GM10266 (cell line): ENCODE measurements at regions not wholly inside any gene's neighbourhood (a gene's known extent, or its start where the extent isn't known, plus 50 kb on each side); places are given as distances from the start of the nearest gene placed in this dataset.

Source experiments
- DNase-seq: peaks from one replicate; pipeline ENCODE4 v3.0.0; 2012; ENCODE audit errors: extremely low spot score
- TF ChIP-seq, protein P1 (sequence below): IDR thresholded peaks from 2 replicates; pipeline ENCODE4 v1.5.1; 2012; ENCODE audit warnings: mild to moderate bottlenecking, low read depth; ENCODE audit not compliant: control insufficient read depth, insufficient read depth; ENCODE audit errors: missing control alignments

DNA sequence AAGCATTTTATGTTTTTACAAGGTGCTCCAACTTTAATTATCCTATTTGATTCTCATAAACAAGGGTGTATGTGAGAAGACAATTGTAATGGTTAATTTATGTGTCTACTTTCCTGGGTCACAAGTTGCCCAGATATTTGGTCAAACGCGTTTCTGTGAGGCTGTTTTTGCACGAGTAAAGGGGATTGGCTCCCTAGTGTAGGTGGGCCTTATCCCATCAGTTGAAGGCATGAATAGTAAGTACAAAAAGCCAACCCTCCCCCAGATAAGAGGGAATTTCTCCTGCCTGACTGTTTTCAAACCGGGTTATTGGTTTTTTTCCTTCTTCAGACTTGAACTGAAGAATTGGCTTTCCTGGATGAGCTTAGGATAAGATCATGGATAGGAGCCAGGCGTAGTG lies 224.0 kb upstream of the NCKAP5 start:
- TF ChIP-seq, protein P1, sequence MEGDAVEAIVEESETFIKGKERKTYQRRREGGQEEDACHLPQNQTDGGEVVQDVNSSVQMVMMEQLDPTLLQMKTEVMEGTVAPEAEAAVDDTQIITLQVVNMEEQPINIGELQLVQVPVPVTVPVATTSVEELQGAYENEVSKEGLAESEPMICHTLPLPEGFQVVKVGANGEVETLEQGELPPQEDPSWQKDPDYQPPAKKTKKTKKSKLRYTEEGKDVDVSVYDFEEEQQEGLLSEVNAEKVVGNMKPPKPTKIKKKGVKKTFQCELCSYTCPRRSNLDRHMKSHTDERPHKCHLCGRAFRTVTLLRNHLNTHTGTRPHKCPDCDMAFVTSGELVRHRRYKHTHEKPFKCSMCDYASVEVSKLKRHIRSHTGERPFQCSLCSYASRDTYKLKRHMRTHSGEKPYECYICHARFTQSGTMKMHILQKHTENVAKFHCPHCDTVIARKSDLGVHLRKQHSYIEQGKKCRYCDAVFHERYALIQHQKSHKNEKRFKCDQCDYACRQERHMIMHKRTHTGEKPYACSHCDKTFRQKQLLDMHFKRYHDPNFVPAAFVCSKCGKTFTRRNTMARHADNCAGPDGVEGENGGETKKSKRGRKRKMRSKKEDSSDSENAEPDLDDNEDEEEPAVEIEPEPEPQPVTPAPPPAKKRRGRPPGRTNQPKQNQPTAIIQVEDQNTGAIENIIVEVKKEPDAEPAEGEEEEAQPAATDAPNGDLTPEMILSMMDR: no peak

DNA sequence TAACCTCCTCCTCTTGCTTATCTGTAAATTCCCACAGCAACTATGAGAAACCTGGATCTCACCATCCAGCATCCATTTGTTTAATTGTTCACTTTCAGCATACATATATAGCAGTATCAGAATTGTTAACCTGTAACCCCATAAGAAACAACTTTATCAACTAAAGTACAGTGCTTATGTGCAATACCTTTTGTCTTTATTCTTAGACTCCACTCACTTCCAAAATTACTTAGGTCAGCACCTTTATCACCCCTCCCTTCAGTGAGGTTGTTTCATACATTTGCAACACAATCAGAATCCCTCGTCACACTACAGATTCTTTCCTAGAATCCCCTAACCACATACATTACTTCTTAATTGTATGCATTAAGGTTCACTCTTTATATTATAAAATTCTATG lies 225.9 kb upstream of the NCKAP5 start:
- DNase-seq: no peak
- TF ChIP-seq, protein P1: no peak

More for the DNA sequence above, 224.0 kb upstream of the NCKAP5 start:
- no peak for DNase-seq

DNA sequence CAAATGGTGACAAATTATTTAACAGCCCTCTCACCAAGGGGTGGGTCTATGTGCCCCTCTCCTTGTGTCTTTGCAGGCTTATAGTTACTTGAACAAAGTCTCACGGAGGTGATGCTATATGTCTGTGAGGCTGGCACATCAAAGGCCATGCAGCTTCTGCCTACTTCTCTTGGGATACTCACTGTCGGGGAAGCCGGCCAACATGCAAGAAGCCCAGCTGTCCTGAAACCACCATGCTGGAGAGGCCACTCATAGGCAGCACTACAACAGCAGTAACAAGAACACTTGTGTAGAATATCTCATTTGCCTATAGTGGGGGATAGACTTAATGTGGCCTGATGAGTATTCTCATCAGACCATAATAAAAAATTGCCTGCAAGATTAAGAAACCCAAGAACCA lies 233.7 kb upstream of the NCKAP5 start:
- TF ChIP-seq, protein P1: no peak
- no peak for DNase-seq

DNA sequence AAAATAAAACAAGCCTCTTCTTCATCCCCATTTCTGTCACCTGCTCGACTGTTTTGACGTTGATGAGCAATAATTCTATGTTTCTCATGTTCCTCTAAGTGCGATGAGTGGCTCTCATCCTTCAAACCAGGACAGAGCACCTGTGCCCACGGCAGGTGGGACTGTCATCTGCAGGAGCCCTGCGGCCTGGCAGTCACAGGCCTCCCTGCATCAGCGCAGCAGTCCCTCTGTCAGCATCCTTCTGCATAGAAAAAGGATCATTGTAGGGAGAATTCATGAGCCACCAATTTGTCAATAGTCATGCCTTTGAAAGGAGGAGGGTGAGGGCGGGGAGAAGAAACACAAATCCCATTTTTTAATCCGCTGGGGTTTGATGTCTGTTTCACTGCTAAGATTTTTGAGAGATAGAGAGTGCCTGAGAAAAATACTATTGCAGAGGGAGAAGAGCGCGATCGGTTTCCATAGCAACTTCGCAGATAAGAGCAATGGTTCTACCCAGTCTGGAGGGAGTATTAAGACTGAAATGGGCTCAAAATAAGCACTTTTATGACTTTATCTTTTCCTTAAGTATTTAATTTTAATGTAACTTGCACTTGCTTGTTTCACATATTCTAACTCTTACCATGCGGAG lies 234.3 kb upstream of the NCKAP5 start:
- TF ChIP-seq, protein P1: no peak

DNA sequence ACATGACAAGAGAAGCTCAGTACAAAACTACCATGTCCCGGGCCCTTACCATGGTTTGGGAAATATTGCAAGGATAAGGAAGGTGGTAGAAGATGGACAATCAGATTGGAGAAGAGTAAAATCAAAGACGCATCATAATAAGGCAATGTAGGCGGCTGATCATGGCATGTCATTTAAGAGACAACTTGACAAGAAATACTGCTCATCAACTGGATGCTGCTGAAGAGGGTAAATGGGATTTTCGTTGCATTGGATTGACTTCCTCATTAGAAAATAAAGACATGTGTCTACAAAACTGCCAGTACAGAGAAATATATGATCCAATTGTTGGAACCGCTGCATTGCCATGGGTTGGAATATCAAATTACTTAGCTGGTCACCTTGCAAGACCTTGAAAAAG lies 238.3 kb upstream of the NCKAP5 start:
- DNase-seq: no peak
- TF ChIP-seq, protein P1: no peak

More for the DNA sequence above, 234.3 kb upstream of the NCKAP5 start:
- DNase-seq: no peak

DNA sequence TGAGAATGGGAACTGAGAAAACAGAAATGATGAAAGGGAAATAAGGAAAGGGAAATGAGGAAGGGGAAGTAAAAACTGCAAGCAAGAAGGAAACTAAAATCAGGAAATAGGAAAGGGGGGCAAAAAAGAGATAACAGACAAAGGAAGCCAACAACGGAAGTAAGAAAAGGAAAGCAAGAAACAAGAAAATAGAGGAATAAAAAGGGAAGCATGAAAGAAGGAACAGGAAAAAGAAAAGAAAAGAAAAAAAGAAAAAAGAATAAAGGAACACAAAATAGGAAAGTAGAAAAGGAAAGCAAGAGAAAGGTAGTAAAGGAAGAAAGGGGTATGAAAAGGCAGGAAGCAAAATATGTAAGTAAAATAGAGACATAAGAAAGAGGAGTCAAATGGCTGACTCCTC lies 241.2 kb upstream of the NCKAP5 start:
- TF ChIP-seq, protein P1: no peak
- DNase-seq: no peak

DNA sequence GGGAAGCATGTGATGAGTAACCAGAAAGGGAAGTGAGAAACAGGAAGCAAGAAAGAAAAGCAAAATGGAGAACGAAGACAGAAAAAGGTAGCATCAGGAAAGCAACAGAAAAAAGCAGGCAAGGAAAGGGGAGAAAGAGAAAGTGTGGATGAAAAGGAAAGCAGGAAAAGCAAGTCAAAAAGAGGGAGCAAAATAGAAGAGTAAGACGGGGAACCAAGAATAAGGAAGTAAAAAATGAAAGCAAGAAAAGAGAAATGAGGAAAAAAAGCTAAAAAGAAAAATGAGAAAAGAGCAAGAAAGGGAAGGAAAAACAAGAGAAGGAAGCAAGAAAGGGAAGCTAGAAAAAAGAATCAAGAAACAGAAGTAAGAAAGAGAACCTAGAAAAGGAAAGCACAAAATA lies 242.3 kb upstream of the NCKAP5 start:
- DNase-seq: no peak
- TF ChIP-seq, protein P1: no peak
